K562 (cell line): ENCODE measurements at regions not wholly inside any gene's neighbourhood (a gene's known extent, or its start where the extent isn't known, plus 50 kb on each side); places are given as distances from the start of the nearest gene placed in this dataset.
A peak's percentile ranks its signal among the peaks of the same experiment; 100 is the strongest.

Source experiments
- JUND ChIP-seq, 2 experiments: IDR thresholded peaks; 2 replicates in 1 of 2; 3 replicates in 1 of 2; pipeline ENCODE4 v1.6.1; 2011; ENCODE audit warnings: borderline replicate concordance in 2 of 2, low read depth in 2 of 2, low read length in 2 of 2, improper control_type of control experiment in 1 of 2, missing biosample characterization in 1 of 2, missing genetic modification characterization in 1 of 2, missing genetic modification reagents in 1 of 2
- SMAD4 ChIP-seq: fragments of 250-450 bp; sonication (Bioruptor Pico); conservative IDR thresholded peaks from 2 replicates; pipeline ENCODE4 v1.8.0; 2021; ENCODE audit warnings: inconsistent platforms, mild to moderate bottlenecking, moderate library complexity
- SMARCA4 ChIP-seq: fragments of 450-650 bp; IDR thresholded peaks from 2 replicates; pipeline ENCODE4 v1.6.1; 2016
- SMARCC2 ChIP-seq: fragments of 450-650 bp; IDR thresholded peaks from 2 replicates; pipeline ENCODE4 v1.6.1; 2017; ENCODE audit warnings: antibody characterized with exemption, moderate library complexity, mild to moderate bottlenecking, low read depth
- TEAD4 ChIP-seq, 2 experiments: sonication (generic) in 1 of 2; formaldehyde crosslinking in 1 of 2; IDR thresholded peaks; 2 replicates each; pipeline versions ENCODE4 v1.6.1 to v1.8.0; 2012 to 2022; ENCODE audit warnings: borderline replicate concordance in 1 of 2, inconsistent platforms in 1 of 2, low read length in 1 of 2, mild to moderate bottlenecking in 1 of 2, missing genetic modification reagents in 1 of 2
- ZFP1 ChIP-seq: fragments of 450-650 bp; formaldehyde crosslinking; IDR thresholded peaks from 2 replicates; pipeline ENCODE4 v1.4.0; 2020; ENCODE audit warnings: mild to moderate bottlenecking, mixed read lengths
- ZNF644 ChIP-seq: fragments of 200-800 bp; sonication (Bioruptor generic); IDR thresholded peaks from 2 replicates; pipeline ENCODE4 v1.6.1; 2016; ENCODE audit warnings: low read depth, missing genetic modification characterization, missing compliant biosample characterization
- TF ChIP-seq, protein P1 (sequence below), 2 experiments: fragments of 450-650 bp in 1 of 2; sonication (generic) in 1 of 2; formaldehyde crosslinking in 1 of 2; IDR thresholded peaks; 2 replicates each; pipeline versions ENCODE4 v1.7.1 to v1.9.0; 2016 to 2022; ENCODE audit warnings: inconsistent platforms in 1 of 2, mild to moderate bottlenecking in 1 of 2, missing genetic modification reagents in 1 of 2
- TF ChIP-seq, protein P2 (sequence below): fragments of 450-650 bp; IDR thresholded peaks from 2 replicates; pipeline ENCODE4 v1.7.0; 2016; ENCODE audit warnings: borderline replicate concordance
- TF ChIP-seq, protein P3 (sequence below): fragments of 450-650 bp; IDR thresholded peaks from 2 replicates; pipeline ENCODE4 v1.6.1; 2018; ENCODE audit not compliant: partially characterized antibody

DNA sequence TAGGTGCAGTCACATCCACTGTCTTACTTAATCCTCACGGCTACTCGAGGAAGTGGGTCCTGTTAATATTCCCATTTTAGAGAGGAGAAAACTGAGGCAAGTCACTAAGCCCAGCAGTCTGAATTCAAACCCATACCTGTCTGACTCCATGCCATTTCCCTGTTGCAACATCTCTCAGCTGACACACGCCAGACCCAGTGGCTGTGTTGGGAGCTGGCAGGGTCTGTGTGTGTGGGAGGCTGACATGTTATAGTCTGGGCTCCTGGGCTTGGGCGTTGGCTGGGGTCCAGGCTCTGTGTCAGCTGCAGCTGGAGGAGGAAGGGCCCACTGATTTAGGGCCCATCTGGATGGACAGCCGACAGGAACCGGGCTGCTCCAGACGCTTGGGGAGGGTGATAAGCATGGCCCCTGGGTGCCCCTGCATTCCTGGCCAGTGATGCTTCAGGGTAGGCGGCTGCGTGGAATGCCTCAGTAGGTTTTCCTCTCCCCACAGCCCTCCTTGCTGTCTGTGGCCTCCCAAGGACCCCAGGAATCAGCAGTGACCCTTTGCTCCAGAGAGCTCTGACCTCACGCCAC is 562.5 kb downstream of the MN1 start (continued):
- TF ChIP-seq, protein P1, sequence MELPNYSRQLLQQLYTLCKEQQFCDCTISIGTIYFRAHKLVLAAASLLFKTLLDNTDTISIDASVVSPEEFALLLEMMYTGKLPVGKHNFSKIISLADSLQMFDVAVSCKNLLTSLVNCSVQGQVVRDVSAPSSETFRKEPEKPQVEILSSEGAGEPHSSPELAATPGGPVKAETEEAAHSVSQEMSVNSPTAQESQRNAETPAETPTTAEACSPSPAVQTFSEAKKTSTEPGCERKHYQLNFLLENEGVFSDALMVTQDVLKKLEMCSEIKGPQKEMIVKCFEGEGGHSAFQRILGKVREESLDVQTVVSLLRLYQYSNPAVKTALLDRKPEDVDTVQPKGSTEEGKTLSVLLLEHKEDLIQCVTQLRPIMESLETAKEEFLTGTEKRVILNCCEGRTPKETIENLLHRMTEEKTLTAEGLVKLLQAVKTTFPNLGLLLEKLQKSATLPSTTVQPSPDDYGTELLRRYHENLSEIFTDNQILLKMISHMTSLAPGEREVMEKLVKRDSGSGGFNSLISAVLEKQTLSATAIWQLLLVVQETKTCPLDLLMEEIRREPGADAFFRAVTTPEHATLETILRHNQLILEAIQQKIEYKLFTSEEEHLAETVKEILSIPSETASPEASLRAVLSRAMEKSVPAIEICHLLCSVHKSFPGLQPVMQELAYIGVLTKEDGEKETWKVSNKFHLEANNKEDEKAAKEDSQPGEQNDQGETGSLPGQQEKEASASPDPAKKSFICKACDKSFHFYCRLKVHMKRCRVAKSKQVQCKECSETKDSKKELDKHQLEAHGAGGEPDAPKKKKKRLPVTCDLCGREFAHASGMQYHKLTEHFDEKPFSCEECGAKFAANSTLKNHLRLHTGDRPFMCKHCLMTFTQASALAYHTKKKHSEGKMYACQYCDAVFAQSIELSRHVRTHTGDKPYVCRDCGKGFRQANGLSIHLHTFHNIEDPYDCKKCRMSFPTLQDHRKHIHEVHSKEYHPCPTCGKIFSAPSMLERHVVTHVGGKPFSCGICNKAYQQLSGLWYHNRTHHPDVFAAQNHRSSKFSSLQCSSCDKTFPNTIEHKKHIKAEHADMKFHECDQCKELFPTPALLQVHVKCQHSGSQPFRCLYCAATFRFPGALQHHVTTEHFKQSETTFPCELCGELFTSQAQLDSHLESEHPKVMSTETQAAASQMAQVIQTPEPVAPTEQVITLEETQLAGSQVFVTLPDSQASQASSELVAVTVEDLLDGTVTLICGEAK (IDR thresholded peaks at IDR 0.05) = no peak
- TF ChIP-seq, protein P1 (CRISPR knock-in tag; IDR thresholded peaks at IDR 0.05) = no peak
- peak; percentile 45; the same call in 1 of the 2 replicates for TF ChIP-seq TEAD4 (IDR thresholded peaks at IDR 0.05; ENCODE audit: low read length)
- no peak for TF ChIP-seq TEAD4 (CRISPR knock-in tag; IDR thresholded peaks at IDR 0.05; ENCODE audit: borderline replicate concordance)
- peak; percentile 57; the same call in 1 of the 2 replicates for TF ChIP-seq SMAD4 (CRISPR knock-in tag)
- TF ChIP-seq ZFP1 (CRISPR knock-in tag) = no peak
- TF ChIP-seq, protein P2, sequence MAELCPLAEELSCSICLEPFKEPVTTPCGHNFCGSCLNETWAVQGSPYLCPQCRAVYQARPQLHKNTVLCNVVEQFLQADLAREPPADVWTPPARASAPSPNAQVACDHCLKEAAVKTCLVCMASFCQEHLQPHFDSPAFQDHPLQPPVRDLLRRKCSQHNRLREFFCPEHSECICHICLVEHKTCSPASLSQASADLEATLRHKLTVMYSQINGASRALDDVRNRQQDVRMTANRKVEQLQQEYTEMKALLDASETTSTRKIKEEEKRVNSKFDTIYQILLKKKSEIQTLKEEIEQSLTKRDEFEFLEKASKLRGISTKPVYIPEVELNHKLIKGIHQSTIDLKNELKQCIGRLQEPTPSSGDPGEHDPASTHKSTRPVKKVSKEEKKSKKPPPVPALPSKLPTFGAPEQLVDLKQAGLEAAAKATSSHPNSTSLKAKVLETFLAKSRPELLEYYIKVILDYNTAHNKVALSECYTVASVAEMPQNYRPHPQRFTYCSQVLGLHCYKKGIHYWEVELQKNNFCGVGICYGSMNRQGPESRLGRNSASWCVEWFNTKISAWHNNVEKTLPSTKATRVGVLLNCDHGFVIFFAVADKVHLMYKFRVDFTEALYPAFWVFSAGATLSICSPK = no peak
- TF ChIP-seq SMARCA4 = no peak
- TF ChIP-seq, protein P3, sequence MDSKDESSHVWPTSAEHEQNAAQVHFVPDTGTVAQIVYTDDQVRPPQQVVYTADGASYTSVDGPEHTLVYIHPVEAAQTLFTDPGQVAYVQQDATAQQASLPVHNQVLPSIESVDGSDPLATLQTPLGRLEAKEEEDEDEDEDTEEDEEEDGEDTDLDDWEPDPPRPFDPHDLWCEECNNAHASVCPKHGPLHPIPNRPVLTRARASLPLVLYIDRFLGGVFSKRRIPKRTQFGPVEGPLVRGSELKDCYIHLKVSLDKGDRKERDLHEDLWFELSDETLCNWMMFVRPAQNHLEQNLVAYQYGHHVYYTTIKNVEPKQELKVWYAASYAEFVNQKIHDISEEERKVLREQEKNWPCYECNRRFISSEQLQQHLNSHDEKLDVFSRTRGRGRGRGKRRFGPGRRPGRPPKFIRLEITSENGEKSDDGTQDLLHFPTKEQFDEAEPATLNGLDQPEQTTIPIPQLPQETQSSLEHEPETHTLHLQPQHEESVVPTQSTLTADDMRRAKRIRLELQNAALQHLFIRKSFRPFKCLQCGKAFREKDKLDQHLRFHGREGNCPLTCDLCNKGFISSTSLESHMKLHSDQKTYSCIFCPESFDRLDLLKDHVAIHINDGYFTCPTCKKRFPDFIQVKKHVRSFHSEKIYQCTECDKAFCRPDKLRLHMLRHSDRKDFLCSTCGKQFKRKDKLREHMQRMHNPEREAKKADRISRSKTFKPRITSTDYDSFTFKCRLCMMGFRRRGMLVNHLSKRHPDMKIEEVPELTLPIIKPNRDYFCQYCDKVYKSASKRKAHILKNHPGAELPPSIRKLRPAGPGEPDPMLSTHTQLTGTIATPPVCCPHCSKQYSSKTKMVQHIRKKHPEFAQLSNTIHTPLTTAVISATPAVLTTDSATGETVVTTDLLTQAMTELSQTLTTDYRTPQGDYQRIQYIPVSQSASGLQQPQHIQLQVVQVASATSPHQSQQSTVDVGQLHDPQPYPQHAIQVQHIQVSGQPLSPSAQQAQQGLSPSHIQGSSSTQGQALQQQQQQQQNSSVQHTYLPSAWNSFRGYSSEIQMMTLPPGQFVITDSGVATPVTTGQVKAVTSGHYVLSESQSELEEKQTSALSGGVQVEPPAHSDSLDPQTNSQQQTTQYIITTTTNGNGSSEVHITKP = no peak
- TF ChIP-seq JUND (IDR thresholded peaks at IDR 0.05; ENCODE audit: borderline replicate concordance, low read depth, low read length) = no peak
- TF ChIP-seq JUND (tag; IDR thresholded peaks at IDR 0.05; ENCODE audit: borderline replicate concordance, low read depth, low read length) = no peak
- no peak for TF ChIP-seq ZNF644
- TF ChIP-seq SMARCC2 = no peak
